Kidney (tissue), 13 donors: ENCODE measurements at regions not wholly inside any gene's neighbourhood (a gene's known extent, or its start where the extent isn't known, plus 50 kb on each side); places are given as distances from the start of the nearest gene placed in this dataset.

Experiments
- DNase-seq, 5 donors: peaks; one replicate each; pipeline ENCODE4 v3.0.0-alpha.2; 2013 to 2020
- FAIRE-seq: peaks from 2 replicates; lab custom pipeline; 2012; peaks lifted over from hg19 to GRCh38; lab: Jason Lieb, UNC
- H3K27ac ChIP-seq, 2 donors: one replicate each; pipeline ENCODE4 v1.7.0; 2013; ENCODE audit warnings: low read depth in 2 of 2, low read length in 2 of 2, inconsistent platforms in 1 of 2
- H3K27me3 ChIP-seq: one replicate; pipeline ENCODE4 v1.7.1; 2013; ENCODE audit warnings: low read length, inconsistent platforms; ENCODE audit not compliant: control insufficient read depth, insufficient read depth
- H3K36me3 ChIP-seq, 3 donors: one replicate each; pipeline versions ENCODE4 v1.7.0 to v1.7.1; 2013; ENCODE audit warnings: low read length in 3 of 3, control low read depth in 1 of 3, inconsistent platforms in 1 of 3; ENCODE audit not compliant: insufficient read depth in 3 of 3, control insufficient read depth in 2 of 3
- H3K4me1 ChIP-seq, 3 donors: one replicate each; pipeline versions ENCODE4 v1.7.0 to v1.7.1; 2013; ENCODE audit warnings: low read length in 3 of 3, inconsistent platforms in 1 of 3, low read depth in 1 of 3; ENCODE audit not compliant: control insufficient read depth in 2 of 3, insufficient read depth in 2 of 3
- H3K4me3 ChIP-seq, 3 donors: one replicate each; pipeline versions ENCODE4 v1.7.0 to v1.8.1; 2013; ENCODE audit warnings: low read length in 3 of 3, control low read depth in 1 of 3, inconsistent platforms in 1 of 3
- H3K9ac ChIP-seq, 3 donors: one replicate each; pipeline versions ENCODE4 v1.7.0 to v1.7.1; 2013; ENCODE audit warnings: low read length in 3 of 3, control low read depth in 1 of 3, inconsistent platforms in 1 of 3
- H3K9me3 ChIP-seq, 3 donors: one replicate each; pipeline versions ENCODE4 v1.7.0 to v1.7.1; 2013; ENCODE audit warnings: low read length in 3 of 3, control low read depth in 1 of 3, inconsistent platforms in 1 of 3; ENCODE audit not compliant: control insufficient read depth in 2 of 3, insufficient read depth in 1 of 3
- intact Hi-C: fragments of 100-400 bp; cut with DNase I; formaldehyde crosslinking; loops from one replicate; pipeline ENCODE4 v1.11.1; 2022
- TF ChIP-seq, protein P1 (sequence below): IDR thresholded peaks from 3 replicates; pipeline ENCODE4 v1.5.1; 2012; ENCODE audit warnings: mild to moderate bottlenecking, moderate library complexity, borderline replicate concordance; ENCODE audit not compliant: insufficient read depth; ENCODE audit errors: extremely low read depth
- donor health status: control.
- donor health status: control.
- donor health status: control.
- donor health status: control.
- donor health status: control.
- donor health status: DM: yes; HTN: yes; CAD: no.
- donor health status: Normal renal cell carcinoma (clear cell type).

DNA sequence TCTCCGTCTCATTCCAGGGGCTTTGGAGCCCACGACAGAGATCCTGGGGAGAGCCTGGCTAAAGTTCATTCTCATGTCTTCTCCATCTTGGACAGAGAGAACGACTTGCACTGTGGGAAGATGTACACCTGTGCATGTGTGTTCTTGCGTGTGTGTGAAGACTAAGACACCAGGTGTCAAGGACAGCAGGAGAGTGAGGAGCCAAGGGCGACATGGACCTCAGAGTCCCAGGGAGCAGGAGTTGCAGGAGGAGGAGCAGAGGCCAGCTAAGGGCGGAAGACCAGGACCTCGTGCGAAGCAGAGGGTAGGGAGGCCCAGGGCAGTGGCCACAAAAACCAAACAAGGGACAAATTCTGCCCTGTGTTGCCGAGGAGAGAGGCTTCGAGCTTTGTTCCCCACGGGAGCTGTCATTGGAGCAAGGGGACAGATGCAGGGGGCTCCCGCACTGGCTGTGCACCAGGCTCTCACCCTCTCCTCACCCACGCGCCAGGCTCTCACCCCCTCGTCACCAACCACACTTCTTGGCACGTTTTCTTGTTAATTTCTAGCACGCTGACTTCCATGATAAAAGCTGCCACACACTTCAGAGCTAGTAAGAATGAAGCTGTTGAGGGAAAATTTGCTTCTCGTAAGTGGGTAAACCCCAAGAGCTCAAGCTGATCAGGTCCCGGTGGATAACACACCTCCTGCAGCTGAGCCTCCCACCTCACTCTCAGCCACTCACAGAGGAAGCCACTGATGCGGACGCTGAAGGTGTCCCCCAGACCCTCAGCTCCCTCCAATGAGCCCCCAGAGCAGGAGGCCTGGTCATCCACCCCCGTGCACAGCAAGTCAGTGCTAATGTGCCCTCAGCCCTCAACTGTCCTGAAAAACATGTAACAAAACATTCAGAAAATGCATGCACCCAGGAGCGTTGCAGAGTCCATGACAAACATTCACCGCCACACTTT is 62.6 kb downstream of the DLL1 start:
- Histone ChIP-seq H3K4me1 (no peaks in the 10 kb centered on the region), H3K27ac (no peak overlapping the region), H3K4me3 (no peak overlapping the region), H3K36me3 (no peaks in the 10 kb centered on the region), H3K9me3 (no peaks in the 10 kb centered on the region), H3K9ac (no peak overlapping the region), H3K27me3 (no peaks in the 10 kb centered on the region)
- DNase-seq (peak in 1 of 5 donors; percentile 22), FAIRE-seq (no peak)
- intact Hi-C loops: no loop called here
- TF ChIP-seq, protein P1, sequence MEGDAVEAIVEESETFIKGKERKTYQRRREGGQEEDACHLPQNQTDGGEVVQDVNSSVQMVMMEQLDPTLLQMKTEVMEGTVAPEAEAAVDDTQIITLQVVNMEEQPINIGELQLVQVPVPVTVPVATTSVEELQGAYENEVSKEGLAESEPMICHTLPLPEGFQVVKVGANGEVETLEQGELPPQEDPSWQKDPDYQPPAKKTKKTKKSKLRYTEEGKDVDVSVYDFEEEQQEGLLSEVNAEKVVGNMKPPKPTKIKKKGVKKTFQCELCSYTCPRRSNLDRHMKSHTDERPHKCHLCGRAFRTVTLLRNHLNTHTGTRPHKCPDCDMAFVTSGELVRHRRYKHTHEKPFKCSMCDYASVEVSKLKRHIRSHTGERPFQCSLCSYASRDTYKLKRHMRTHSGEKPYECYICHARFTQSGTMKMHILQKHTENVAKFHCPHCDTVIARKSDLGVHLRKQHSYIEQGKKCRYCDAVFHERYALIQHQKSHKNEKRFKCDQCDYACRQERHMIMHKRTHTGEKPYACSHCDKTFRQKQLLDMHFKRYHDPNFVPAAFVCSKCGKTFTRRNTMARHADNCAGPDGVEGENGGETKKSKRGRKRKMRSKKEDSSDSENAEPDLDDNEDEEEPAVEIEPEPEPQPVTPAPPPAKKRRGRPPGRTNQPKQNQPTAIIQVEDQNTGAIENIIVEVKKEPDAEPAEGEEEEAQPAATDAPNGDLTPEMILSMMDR: no peak

DNA sequence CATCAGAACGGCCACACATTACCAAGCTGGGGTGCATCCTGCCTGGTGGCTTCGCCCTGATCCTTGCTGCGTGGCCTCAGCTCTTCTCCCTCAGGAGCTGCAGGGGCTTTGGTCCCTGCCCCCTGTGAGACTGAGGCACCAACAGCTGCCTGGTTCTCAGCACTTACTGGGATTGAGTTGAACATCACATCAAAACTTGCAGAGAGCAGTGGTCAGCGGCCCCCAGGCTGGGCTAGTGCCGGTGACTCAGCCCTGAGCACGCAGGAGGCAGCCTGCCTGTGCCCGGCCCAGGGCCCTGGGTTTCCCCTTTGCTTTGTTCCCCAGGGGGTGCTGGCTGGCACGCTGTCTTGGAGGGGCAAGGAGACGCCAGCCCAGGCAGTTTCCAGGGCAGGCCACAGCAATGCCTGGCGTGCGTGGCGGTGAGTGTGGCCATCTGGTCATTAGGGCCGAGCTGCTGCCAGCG is 63.3 kb downstream of the DLL1 start:
- Histone ChIP-seq H3K4me1 (peaks cover 0 to 2% (median 0%) of the 10 kb centered on the region in 3 donors), H3K27me3 (no peaks in the 10 kb centered on the region), H3K9me3 (no peaks in the 10 kb centered on the region), H3K36me3 (no peaks in the 10 kb centered on the region), H3K9ac (no peak overlapping the region), H3K4me3 (no peak overlapping the region), H3K27ac (no peak overlapping the region)
- TF ChIP-seq, protein P1: no peak
- no peak for FAIRE-seq
- intact Hi-C loops: no loop called here
- DNase-seq: peak in 1 of 5 donors; percentile 57

DNA sequence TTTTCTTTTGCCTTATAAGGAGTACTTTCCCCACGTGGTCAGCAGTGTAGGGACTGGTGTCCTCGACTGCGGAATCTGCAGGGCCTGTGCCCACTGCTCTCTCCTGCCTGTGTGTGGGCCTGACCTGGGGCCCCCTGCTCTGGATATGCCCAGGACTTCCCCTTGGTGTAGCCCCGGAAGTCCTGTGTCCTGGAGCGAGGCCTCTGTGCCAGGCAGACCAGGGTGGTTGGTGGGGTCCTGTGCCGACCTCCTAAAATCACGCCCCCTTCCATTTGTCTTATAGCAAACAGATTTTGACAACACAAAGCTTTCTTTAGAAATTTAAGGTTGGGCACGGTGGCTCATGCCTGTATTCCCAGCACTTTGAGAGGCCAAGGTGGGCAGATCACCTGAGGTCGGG is 64.2 kb downstream of the DLL1 start:
- Histone ChIP-seq H3K9me3 (no peaks in the 10 kb centered on the region), H3K27me3 (no peaks in the 10 kb centered on the region), H3K36me3 (no peaks in the 10 kb centered on the region), H3K4me3 (no peak overlapping the region), H3K9ac (no peak overlapping the region), H3K27ac (no peak overlapping the region), H3K4me1 (peaks cover 0 to 2% (median 0%) of the 10 kb centered on the region in 3 donors)
- intact Hi-C loops: no loop called here
- DNase-seq: peak in 1 of 5 donors; percentile 67
- FAIRE-seq: no peak
- TF ChIP-seq, protein P1: no peak
